ENCODE measurements at regions not wholly inside any gene's neighbourhood (a gene's known extent, or its start where the extent isn't known, plus 50 kb on each side); places are given as distances from the start of the nearest gene placed in this dataset.

DNA sequence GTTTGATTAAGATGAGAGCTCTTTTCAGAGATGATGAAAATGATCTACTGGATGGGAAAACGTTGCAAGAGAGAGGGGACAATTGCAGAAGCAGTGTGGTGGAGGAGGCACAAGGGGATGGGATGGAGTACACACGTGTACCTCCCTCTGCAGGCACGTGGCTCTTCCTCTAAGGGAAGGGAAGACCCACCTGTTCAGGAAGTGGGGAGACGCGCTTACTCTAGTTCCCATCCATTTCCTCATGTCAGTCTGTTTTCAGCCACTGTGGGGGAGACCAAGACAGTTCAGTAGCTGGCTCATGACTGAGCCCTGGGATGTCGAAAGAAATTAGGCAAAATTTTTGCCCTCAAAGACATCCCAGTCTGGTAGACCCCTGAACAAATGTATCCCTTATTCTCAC lies 619.2 kb upstream of the CLINT1 start:
- TF ChIP-seq, protein P1, sequence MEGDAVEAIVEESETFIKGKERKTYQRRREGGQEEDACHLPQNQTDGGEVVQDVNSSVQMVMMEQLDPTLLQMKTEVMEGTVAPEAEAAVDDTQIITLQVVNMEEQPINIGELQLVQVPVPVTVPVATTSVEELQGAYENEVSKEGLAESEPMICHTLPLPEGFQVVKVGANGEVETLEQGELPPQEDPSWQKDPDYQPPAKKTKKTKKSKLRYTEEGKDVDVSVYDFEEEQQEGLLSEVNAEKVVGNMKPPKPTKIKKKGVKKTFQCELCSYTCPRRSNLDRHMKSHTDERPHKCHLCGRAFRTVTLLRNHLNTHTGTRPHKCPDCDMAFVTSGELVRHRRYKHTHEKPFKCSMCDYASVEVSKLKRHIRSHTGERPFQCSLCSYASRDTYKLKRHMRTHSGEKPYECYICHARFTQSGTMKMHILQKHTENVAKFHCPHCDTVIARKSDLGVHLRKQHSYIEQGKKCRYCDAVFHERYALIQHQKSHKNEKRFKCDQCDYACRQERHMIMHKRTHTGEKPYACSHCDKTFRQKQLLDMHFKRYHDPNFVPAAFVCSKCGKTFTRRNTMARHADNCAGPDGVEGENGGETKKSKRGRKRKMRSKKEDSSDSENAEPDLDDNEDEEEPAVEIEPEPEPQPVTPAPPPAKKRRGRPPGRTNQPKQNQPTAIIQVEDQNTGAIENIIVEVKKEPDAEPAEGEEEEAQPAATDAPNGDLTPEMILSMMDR (IDR thresholded peaks at IDR 0.05): no peak
- no peak for TF ChIP-seq POLR2A (IDR thresholded peaks at IDR 0.05)
